Omental fat pad (tissue), 3 donors: ENCODE measurements at regions not wholly inside any gene's neighbourhood (a gene's known extent, or its start where the extent isn't known, plus 50 kb on each side); places are given as distances from the start of the nearest gene placed in this dataset.

ENCODE experiments used
- ATAC-seq: fragments of 150-250 bp; one replicate; pipeline ENCODE4 v1.9.1; 2016; ENCODE audit warnings: mild to moderate bottlenecking, moderate library complexity; ENCODE audit not compliant: low FRiP score
- DNase-seq: peaks from one replicate; pipeline ENCODE4 v3.0.0-alpha.2; 2019; ENCODE audit warnings: low spot score
- CTCF ChIP-seq, 3 donors: fragments of 450-650 bp; IDR thresholded peaks; one replicate each; pipeline ENCODE4 v1.5.1; 2016 to 2017; ENCODE audit warnings: antibody characterized with exemption in 3 of 3, mild to moderate bottlenecking in 3 of 3, moderate library complexity in 2 of 3

- DNase-seq = no peak
- no peak for TF ChIP-seq CTCF (IDR thresholded peaks at IDR 0.05)
- ATAC-seq = no peak
These were observed 69.8 kb downstream of the HES1 start for GRCh38 chr3:194205675-194206133.

GRCh38 chr3:194206320-194206719, 70.4 kb downstream of the HES1 start:
- DNase-seq (peak; percentile 34), ATAC-seq (no peak)
- no peak for TF ChIP-seq CTCF (IDR thresholded peaks at IDR 0.05)

DNA sequence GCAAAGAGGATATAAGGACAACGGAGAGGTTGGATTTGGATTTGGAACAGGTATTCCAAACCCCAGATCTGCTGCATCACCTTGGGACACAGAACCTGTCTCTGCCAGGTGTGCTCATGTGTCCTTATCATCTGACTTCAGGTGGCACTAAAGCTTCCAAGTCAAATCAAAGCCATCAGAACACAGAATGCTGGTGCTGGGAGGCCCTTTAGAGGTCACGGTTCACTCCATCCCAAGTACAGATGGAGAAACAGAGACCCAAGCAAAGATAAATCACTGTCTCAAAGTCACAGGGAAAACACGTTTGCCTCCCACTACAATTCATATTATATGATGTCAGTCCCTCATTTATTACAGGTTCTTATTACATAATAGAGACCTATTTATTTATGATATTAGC, 72.8 kb downstream of the HES1 start:
- DNase-seq = no peak
- no peak for TF ChIP-seq CTCF (IDR thresholded peaks at IDR 0.05)
- no peak for ATAC-seq

DNA sequence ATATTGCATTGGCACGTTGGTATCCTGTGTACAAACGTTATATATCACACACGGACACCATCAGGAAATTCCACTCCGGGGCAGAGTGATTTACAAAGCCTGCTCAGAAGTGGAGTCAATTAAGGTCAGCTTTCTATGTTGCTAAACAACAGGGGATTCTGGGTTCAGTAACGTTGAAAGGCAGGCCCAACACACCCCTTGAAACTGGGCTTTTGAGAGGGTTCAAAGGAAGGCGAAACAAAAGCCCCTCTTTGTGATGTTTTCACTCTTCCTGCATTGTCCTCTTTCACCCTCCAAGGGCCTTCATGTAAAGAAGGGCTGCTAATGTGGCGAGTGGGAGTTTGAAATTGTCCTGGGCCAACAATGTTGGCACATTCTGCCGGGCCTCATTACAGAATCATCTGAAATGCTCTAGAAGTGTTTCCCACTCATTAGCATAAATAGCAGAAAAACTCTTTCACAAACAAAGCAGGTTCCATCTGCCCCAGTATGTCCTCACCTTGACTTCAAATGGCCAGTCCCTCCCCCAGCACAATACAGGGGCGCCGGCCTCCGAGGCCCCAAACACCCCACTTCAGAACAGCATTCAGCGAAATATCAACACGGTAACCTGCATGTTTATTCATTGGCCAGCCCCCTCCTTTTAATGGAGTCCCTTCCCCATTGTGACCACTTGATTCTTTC, 76.4 kb downstream of the HES1 start:
- no peak for DNase-seq
- no peak for TF ChIP-seq CTCF (IDR thresholded peaks at IDR 0.05)
- no peak for ATAC-seq

GRCh38 chr3:194212845-194213331, 76.9 kb downstream of the HES1 start:
- DNase-seq (no peak), ATAC-seq (no peak)
- TF ChIP-seq CTCF (IDR thresholded peaks at IDR 0.05) = no peak

DNA sequence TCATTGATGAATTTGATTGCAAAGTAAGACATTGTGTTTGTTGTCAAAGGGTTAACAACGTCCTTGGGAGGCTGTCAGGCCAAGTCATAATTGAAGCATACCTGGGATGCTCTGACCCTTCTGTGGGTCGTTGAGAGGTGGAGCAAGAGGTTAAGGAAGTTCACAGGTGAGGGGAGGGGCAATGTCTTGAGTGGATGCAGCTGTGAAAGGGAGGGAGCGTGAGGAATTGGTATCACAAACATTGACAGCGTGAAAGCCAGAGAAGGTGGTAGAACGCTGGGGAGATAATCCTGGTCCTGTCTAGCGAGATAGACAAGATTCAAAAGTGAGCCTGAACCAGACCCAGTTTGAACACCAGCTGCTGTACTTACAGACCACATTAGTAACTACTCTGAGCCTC, 79.4 kb downstream of the HES1 start:
- no peak for TF ChIP-seq CTCF (IDR thresholded peaks at IDR 0.05)
- no peak for DNase-seq
- ATAC-seq = no peak
